DMS53 treated with DMSO at 0.1 percent for 48 hours (cell line): ENCODE measurements at regions not wholly inside any gene's neighbourhood (a gene's known extent, or its start where the extent isn't known, plus 50 kb on each side); places are given as distances from the start of the nearest gene placed in this dataset.

Experiments used
- DNase-seq: peaks from one replicate; lab custom pipeline; 2025; ENCODE audit not compliant: unreplicated experiment; lab: John Stamatoyannopoulos, UW

GRCh38 chr10:70939441-70940003 lies 51.2 kb upstream of the PCBD1 start:
- DNase-seq = no peak

GRCh38 chr10:70940834-70941568 lies 52.6 kb upstream of the PCBD1 start:
- no peak for DNase-seq

GRCh38 chr10:70942125-70942524 lies 53.8 kb upstream of the PCBD1 start:
- no peak for DNase-seq

- DNase-seq = no peak
These were observed 54.4 kb upstream of the PCBD1 start for GRCh38 chr10:70942725-70943124.

- DNase-seq = no peak
These were observed 54.9 kb upstream of the PCBD1 start for GRCh38 chr10:70943249-70943648.

- no peak for DNase-seq
These were observed 55.6 kb upstream of the PCBD1 start for GRCh38 chr10:70943841-70944466.

GRCh38 chr10:70950037-70950436 lies 61.7 kb upstream of the PCBD1 start:
- no peak for DNase-seq

- no peak for DNase-seq
These were observed 62.4 kb upstream of the PCBD1 start for GRCh38 chr10:70950801-70951200.

- DNase-seq = no peak
These were observed 64.0 kb upstream of the PCBD1 start for GRCh38 chr10:70952401-70952800.

- no peak for DNase-seq
These were observed 64.6 kb upstream of the PCBD1 start for GRCh38 chr10:70952921-70953320.

GRCh38 chr10:70954381-70955176 lies 66.2 kb upstream of the PCBD1 start:
- no peak for DNase-seq

- DNase-seq = no peak
These were observed 67.8 kb upstream of the PCBD1 start for GRCh38 chr10:70956029-70956759.

GRCh38 chr10:70958396-70958795 lies 70.0 kb upstream of the PCBD1 start:
- DNase-seq = no peak

GRCh38 chr10:70960316-70960715 lies 72.0 kb upstream of the PCBD1 start:
- DNase-seq = no peak

GRCh38 chr10:70960783-70961570 lies 72.6 kb upstream of the PCBD1 start:
- DNase-seq = no peak

- no peak for DNase-seq
These were observed 74.3 kb upstream of the PCBD1 start for GRCh38 chr10:70962686-70963085.

GRCh38 chr10:70963271-70963670 lies 74.9 kb upstream of the PCBD1 start:
- DNase-seq = no peak

- no peak for DNase-seq
These were observed 75.9 kb upstream of the PCBD1 start for GRCh38 chr10:70964245-70964644.

GRCh38 chr10:70964881-70965280 lies 76.5 kb upstream of the PCBD1 start:
- DNase-seq = no peak

- no peak for DNase-seq
These were observed 77.2 kb upstream of the PCBD1 start for GRCh38 chr10:70965566-70965965.
